PC-9 (cell line): ENCODE measurements at regions not wholly inside any gene's neighbourhood (a gene's known extent, or its start where the extent isn't known, plus 50 kb on each side); places are given as distances from the start of the nearest gene placed in this dataset.

ENCODE experiments used
- BruUV-seq: library from RNA; stranded (reverse); fragments of 400-500 nt; replicated peaks from 2 replicates; lab custom pipeline; 2021; lab: Mats Ljungman, UMichigan
- CTCF ChIA-PET: fragments of 300-600 bp; sonication (Branson Sonifier 250); formaldehyde crosslinking; loops from one replicate; lab custom pipeline; 2022; ENCODE audit warnings: antibody characterized with exemption; lab: Charles Lee
- POLR2A ChIA-PET: fragments of 300-600 bp; sonication (Branson Sonifier 250); formaldehyde crosslinking; loops from one replicate; lab custom pipeline; 2022; ENCODE audit warnings: antibody characterized with exemption; ENCODE audit not compliant: unreplicated experiment; lab: Charles Lee
- DNase-seq, 2 experiments: peaks; one replicate each; pipeline versions ENCODE4 v3.0.0 to v3.0.0-alpha.2; 2015 to 2022; ENCODE audit warnings: mixed read lengths in 1 of 2
- H2AFZ ChIP-seq: fragments of 200-600 bp; sonication (generic); 2 replicates; pipeline ENCODE4 v1.8.1; 2017; ENCODE audit warnings: antibody characterized with exemption
- H3F3A ChIP-seq: fragments of 200-600 bp; sonication (generic); 2 replicates; pipeline ENCODE4 v1.8.1; 2017; ENCODE audit warnings: antibody characterized with exemption, mild to moderate bottlenecking, low read depth; ENCODE audit not compliant: insufficient read depth
- H3K27ac ChIP-seq: fragments of 200-600 bp; sonication (generic); 2 replicates; pipeline ENCODE4 v1.6.1; 2016; ENCODE audit warnings: mixed run types
- H3K27me3 ChIP-seq: fragments of 200-600 bp; sonication (generic); 2 replicates; pipeline ENCODE4 v1.6.1; 2016; ENCODE audit warnings: low read depth, mixed run types; ENCODE audit not compliant: insufficient read depth
- H3K36me3 ChIP-seq: fragments of 200-600 bp; sonication (generic); 2 replicates; pipeline ENCODE4 v1.6.1; 2016; ENCODE audit warnings: low read depth, mixed run types
- H3K4me1 ChIP-seq: fragments of 200-600 bp; sonication (generic); replicated peaks from 2 replicates; pipeline ENCODE4 v1.6.1; 2016; ENCODE audit warnings: mixed run types; ENCODE audit not compliant: insufficient read depth
- H3K4me2 ChIP-seq: fragments of 200-600 bp; sonication (generic); 2 replicates; pipeline ENCODE4 v1.6.1; 2017; ENCODE audit warnings: mixed run types
- H3K4me3 ChIP-seq: fragments of 200-600 bp; sonication (generic); 2 replicates; pipeline ENCODE4 v1.6.1; 2016; ENCODE audit warnings: mixed run types
- H3K79me2 ChIP-seq: fragments of 200-600 bp; sonication (generic); 2 replicates; pipeline ENCODE4 v1.6.1; 2017; ENCODE audit warnings: low read depth, mixed run types
- H3K9me2 ChIP-seq: fragments of 200-600 bp; sonication (generic); 2 replicates; pipeline ENCODE4 v1.8.1; 2017; ENCODE audit warnings: mild to moderate bottlenecking; ENCODE audit not compliant: insufficient read depth
- H3K9me3 ChIP-seq: fragments of 200-600 bp; sonication (generic); 2 replicates; pipeline ENCODE4 v1.8.1; 2016; ENCODE audit warnings: low read depth; ENCODE audit not compliant: insufficient read depth
- H4K20me1 ChIP-seq: fragments of 200-600 bp; sonication (generic); 2 replicates; pipeline ENCODE4 v1.8.1; 2017; ENCODE audit not compliant: insufficient read depth
- CTCF ChIP-seq: fragments of 200-600 bp; sonication (generic); conservative IDR thresholded peaks from 2 replicates; pipeline ENCODE4 v1.6.1; 2017; ENCODE audit warnings: mixed run types, antibody characterized with exemption, mild to moderate bottlenecking, moderate library complexity
- EZH2 ChIP-seq: fragments of 200-600 bp; sonication (generic); IDR thresholded peaks from 2 replicates; pipeline ENCODE4 v1.8.0; 2017; ENCODE audit warnings: antibody characterized with exemption, low read depth
- intact Hi-C: fragments of 100-400 bp; cut with micrococcal nuclease; formaldehyde crosslinking; loops from one replicate; pipeline ENCODE4 v1.10.0; 2022; ENCODE audit not compliant: unreplicated experiment

DNA sequence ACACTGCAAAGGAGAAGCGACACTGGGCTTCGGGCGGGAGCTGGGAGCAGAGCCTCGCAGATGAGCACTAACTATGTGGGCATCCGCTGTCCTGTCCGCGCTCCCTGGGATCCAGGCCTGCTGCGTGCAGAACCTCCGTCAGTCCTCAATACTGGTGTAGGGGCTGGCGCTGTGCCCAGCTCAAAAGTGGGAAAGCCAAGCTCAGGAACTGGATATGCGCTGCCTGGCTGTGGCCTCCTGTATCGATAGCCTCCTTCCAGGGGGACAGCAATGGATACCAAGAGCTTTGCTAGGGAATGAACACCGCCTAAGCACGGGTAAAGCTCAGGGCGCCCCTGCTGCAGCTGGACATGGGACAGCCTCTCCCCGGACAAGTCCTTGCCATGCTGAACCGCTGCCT lies 270.4 kb downstream of the NSG2 start:
- Histone ChIP-seq H3K9me3 (no peaks in the 10 kb centered on the region), H3K79me2 (no peaks in the 10 kb centered on the region), H3F3A (no peaks in the 10 kb centered on the region), H2AFZ (no peak overlapping the region), H4K20me1 (no peaks in the 10 kb centered on the region), H3K4me2 (no peak overlapping the region), H3K4me3 (no peak overlapping the region), H3K36me3 (no peaks in the 10 kb centered on the region), H3K27ac (no peak overlapping the region), H3K27me3 (peaks cover 77% of the 10 kb centered on the region), H3K4me1 (no peaks in the 10 kb centered on the region), H3K9me2 (no peaks in the 10 kb centered on the region)
- POLR2A ChIA-PET, result no interaction called here
- CTCF ChIA-PET, result no interaction called here
- intact Hi-C loops, result loop anchor here (5.0 to 10.0 kb wide), 3 partner anchors 334 to 1839 kb away; no protein-coding TSS in a partner anchor
- TF ChIP-seq CTCF, result no peak
- no peak for TF ChIP-seq EZH2
- BruUV-seq, result no TSS peak
- no peak for DNase-seq

DNA sequence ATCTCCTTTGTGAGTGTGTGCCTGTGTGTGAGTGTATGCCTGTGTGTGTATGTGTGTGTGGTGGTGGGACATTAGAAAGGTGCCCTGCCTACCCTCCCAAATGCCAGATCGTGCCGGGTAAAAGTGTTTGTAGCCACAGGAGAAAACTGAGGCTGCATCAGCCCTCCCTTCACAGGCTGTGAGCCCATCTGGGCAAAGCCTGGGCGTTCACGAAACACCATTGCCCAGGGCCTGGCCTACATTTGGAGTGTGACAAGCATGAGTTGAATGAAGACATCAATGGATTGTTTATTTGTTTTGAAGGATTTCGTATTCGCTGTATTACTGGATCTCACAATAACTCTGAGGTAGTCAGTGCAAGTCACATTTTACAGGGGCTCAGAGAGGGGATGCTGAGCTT lies 270.8 kb downstream of the NSG2 start:
- ChIA-PET POLR2A (no interaction called here), CTCF (no interaction called here)
- no TSS peak for BruUV-seq
- Histone ChIP-seq H3K4me3 (no peak overlapping the region), H3K4me2 (no peak overlapping the region), H3K9me3 (no peaks in the 10 kb centered on the region), H3K27ac (no peak overlapping the region), H3K27me3 (peaks cover 77% of the 10 kb centered on the region), H3F3A (no peaks in the 10 kb centered on the region), H3K4me1 (no peaks in the 10 kb centered on the region), H4K20me1 (no peaks in the 10 kb centered on the region), H3K36me3 (no peaks in the 10 kb centered on the region), H3K9me2 (no peaks in the 10 kb centered on the region), H2AFZ (no peak overlapping the region), H3K79me2 (no peaks in the 10 kb centered on the region)
- intact Hi-C loops, result loop anchor here (5.0 to 10.0 kb wide), 3 partner anchors 334 to 1839 kb away; no protein-coding TSS in a partner anchor
- no peak for DNase-seq
- TF ChIP-seq CTCF, result no peak
- no peak for TF ChIP-seq EZH2

DNA sequence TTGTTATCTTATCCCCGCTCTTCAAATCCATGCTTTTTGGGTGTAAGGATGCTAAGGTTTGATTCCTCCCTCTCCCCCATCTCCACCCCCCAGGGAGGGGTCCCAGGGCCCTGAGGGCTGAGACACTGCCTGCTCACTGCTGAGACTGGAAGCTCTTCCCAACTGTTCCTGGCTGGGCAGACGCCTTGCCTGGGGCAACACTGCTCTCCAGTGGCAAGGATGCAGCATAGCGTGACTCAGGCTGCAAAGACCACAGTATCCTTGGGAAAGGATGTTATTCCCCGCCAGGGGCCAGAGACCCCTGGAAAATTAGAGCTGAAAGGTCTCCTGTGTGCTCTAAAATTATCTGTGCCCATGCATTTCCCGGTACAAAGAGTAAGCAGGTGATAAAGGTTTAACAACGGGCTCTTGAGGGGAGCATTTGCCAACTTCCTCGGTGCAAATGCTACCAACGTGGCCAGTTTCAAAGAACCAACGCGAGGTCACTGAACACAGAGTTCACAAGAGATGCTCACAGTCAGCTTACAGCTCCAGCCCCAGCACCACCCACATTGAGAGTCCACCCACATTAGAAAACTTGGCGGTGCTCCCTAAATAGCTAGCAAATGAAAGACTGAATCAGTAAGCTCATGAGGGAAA lies 271.9 kb downstream of the NSG2 start:
- peaks cover 77% of the 10 kb centered on the region for H3K27me3 ChIP-seq
- CTCF ChIA-PET, result interaction anchor here (0.6 to 1.0 kb wide), 5 partner anchors 34 to 1024 kb away, joined by 3 to 5 read pairs (median 3); no protein-coding TSS in a partner anchor
- TF ChIP-seq EZH2 (no peak), CTCF (peak; percentile 78)
- H3K79me2 ChIP-seq, result no peaks in the 10 kb centered on the region
- no peaks in the 10 kb centered on the region for H3K9me3 ChIP-seq
- H3K4me3 ChIP-seq, result no peak overlapping the region
- H3K27ac ChIP-seq, result no peak overlapping the region
- H4K20me1 ChIP-seq, result no peaks in the 10 kb centered on the region
- H3K4me1 ChIP-seq, result no peaks in the 10 kb centered on the region
- no peak overlapping the region for H2AFZ ChIP-seq
- intact Hi-C loops, result loop anchor here (1.0 to 10.0 kb wide), 6 partner anchors 335 to 1840 kb away; partner anchors contain the start of gene BOD1
- no peak overlapping the region for H3K4me2 ChIP-seq
- DNase-seq, result peak in 1 of 2 experiments; percentile 48
- POLR2A ChIA-PET, result no interaction called here
- BruUV-seq, result no TSS peak
- H3K9me2 ChIP-seq, result no peaks in the 10 kb centered on the region
- no peaks in the 10 kb centered on the region for H3F3A ChIP-seq
- H3K36me3 ChIP-seq, result no peaks in the 10 kb centered on the region
